Raji (cell line): ENCODE measurements at regions not wholly inside any gene's neighbourhood (a gene's known extent, or its start where the extent isn't known, plus 50 kb on each side); places are given as distances from the start of the nearest gene placed in this dataset.

Experiments used
- POLR2A ChIP-seq: IDR thresholded peaks from 2 replicates; pipeline ENCODE4 v1.6.1; 2011; ENCODE audit warnings: low read depth, low read length, control low read depth; ENCODE audit not compliant: insufficient read depth

DNA sequence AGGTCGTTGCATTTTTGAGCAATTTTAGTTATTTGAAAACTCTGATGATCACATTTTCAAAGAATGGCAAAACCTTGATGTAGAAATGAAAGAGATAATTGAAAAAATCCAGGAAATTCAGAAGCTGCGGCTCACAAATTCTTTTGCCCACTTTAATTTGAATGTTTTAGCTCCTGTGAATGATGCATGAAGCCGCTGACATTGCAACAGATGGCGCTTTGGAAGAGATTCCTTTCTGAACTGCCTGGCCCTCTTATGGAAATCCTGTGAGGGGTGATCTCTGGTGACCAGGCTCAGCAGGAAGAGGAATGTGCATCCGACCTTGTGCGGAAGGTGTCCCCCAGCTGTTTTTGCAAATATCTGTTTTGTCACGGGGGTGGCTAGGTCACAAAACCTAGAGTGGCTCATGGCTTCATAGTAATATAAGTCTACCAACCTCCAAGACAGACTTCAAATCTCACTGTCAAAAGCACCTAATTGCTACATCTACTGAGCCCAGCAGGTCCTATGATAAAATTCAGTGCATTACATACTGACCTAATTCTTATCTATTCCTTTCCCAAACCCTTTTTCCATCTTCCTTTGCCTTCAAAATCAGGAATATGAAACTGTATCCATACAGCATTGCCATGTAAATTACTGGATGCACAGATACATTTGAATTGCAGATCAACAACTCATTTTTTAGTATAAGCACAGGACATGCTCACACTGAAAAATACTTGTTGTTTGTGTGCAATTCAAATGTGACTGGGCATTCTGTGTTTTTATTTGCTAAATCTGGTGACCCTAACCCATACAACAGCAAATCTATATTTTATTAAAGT, 412.7 kb downstream of the ETS1 start:
- TF ChIP-seq POLR2A: no peak

DNA sequence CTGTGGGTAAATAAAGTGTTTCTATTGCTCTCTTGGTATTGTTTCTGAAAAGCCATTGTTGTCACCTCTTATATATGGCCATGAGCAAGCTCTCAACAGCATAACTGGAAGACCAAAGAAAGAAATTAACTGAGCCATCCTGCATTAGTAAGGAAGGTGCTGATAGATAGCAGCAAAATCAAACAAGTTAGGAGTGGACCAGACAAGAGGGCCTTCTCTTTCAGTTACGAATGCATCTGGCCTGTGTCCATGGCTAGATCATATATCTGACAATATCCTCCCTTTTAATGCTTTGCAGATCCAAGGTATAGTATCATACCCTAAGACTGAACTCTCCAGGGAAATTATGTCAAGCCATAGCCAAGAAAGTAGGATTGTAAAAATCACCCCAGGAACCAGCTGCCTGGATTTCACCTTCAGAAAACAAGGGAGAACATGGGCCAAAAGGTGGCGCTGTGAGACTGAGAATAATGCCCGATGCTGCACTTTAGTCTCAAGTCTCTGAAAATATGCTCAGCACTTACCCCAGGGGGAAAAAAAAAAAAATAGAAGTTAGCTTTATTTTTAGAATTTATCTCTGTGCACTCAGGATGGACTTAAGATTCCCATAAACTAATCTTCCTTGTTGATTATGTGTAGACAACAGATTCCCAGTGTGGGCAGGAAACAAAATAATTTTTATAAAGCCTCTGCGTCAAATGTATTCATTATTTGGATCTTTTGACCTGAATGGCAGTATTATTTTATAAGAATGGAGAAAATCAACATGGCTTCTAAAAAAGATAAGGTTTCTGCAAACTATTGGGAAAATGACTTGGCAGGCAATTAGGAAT, 415.1 kb downstream of the ETS1 start:
- no peak for TF ChIP-seq POLR2A

DNA sequence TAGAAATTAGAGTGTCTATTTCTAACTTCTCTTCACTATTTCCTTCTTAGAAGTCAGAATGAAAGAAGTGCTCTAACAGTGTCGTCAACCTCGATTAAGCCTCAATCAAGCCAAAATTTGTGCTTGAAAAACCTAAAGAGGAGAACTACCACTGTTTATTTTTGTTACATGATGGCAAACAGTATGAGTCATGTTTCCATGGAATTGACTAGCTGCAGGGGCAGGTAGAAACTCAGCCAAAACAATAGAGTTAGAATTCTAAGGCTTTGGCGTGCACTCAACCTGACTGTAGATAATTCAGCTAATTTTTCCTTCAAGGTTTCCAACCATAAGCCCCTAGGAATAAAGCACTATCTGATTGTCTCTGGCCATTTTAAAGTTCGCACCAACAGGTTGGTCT, 415.9 kb downstream of the ETS1 start:
- no peak for TF ChIP-seq POLR2A

DNA sequence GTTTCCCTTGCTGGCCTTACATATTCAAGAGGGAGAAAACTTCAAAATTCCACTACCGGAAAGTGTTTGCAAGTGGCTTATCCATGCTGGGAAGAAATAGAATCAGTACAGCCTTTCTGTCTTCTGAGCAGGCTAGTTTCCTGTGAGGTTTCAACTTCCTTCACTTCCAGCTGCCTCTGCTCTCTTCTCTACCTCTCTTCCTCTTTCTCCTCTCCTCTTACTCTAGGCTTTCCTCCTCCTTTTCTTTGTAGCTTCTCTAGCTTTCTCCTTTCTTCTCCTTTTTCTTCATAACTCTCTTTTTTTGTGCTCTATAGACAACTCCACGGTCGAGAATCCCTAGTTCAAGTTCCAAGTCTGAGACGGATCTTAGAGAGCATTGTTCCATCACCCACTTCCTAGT, 421.8 kb downstream of the ETS1 start:
- no peak for TF ChIP-seq POLR2A

DNA sequence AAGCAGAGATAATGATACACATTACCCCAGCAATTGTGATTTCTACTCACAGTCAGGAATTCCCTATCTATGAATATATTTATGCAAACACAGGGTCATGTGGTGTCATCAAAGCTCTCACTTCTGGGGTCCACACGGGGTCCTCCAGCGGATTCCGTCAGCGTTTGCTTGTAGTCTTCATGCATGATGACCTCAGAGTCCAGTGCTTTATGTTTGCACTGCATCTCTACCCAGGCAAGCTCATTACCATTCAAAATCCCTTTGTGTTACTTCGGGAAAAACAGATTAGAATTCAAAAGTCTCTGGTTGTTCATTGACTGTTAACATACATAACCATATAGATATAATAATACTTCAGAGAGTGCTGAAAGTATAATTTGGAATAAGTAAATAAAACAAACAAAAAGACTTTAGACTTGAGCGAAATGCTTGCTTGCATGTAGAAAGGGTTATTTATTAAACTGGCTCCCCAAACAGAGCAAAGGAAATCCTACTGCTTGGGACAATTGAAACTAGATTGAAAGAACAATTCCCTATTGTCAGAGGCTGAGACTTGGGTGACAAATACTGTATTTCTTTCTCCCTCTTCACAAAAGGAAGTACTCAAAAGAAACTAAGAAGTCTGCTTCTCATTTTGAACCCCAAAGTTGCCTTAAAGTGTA, 423.1 kb downstream of the ETS1 start:
- no peak for TF ChIP-seq POLR2A

DNA sequence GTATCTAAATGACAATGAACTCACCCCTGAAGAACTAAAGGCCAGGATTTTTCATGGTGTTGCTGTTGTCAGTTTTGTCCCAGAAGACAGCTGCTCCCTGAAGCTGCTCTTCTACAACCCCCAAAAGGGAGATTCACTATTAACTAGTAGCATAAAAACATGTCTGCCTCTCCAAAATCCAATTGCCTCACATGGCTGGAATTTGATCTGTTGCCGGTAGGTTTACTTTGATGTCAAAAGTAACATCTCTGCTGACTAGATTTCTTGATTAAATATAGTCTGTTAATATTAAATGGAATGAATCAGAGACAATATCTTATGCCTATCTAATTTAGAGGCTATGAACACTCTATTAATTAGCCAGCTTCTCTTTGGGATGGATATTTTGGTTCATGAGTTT, 425.4 kb downstream of the ETS1 start:
- no peak for TF ChIP-seq POLR2A

DNA sequence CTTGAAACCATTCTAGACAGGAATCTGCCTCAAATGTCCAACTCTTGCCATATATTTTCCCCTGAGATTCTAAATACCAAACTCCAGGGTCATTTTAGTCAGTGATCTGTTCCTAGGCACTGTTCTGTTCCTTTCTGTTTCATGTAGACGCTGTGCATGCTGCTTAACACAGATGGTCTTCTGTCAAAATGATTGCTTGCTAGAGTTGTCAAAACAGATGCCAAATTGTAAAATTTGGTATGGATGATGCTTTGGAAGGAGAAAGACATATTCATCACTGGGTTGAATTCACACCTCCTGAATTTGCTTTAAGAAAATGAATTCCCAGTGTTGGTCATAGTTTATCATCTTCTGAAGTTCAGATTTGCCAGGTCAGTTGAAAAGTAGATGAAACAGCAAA, 425.9 kb downstream of the ETS1 start:
- TF ChIP-seq POLR2A: no peak

DNA sequence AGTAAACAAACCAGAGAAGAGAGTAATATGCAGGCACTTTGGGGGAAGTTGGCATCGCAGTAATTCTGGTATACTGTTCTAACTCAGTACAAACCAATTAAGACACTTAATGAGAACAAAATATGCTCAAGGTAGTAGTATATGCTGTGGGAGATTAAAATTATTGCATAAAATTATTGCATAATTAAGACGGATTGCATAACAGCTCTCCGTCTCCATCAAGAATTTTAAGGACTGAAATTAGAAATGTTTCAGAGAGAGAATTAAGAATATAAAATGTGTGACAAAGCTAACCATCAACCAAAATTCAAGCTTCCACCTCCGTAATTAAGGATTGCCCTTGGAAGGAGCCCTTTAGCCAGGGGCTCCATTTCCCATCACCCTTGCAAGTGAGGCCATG, 428.5 kb downstream of the ETS1 start:
- TF ChIP-seq POLR2A: no peak

DNA sequence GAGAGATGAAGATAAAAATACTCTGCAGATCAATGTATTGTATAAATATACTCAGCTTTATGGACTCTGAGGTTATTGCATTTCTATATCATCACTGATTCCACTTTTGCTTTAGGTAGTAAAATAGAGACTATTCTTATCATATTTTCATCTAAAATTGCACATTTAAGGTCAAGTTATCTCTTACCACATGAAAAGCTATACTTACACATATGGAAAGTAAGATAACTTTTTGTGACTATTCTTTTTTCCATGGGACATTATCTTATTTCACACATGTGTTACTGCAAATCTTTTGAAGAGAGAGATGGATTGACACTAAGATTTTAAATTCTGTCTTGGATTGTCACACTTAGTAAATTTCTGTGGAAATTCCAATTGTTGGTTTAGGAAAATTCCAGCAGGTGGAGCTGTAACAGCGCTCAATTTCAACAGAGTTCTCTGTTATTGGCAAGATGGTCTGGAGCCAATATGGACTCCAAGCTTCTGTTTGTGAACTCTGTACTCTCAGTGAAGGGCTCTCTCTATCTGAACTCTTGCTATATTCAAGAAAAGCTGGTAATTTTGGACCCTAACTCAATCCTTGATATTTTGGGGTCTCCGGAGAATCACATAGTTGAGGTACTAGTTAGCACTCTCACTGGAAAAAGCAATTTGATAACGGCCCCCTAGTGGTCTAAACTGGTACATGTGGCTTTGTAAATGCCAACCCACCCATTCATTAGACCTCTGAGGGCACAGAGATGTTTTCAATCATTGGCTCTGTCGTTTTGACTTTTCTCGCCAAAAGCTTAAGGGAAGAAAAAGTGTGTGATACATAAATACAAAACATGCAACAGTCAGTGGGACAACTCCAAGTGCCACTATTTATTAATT, 429.7 kb downstream of the ETS1 start:
- no peak for TF ChIP-seq POLR2A

DNA sequence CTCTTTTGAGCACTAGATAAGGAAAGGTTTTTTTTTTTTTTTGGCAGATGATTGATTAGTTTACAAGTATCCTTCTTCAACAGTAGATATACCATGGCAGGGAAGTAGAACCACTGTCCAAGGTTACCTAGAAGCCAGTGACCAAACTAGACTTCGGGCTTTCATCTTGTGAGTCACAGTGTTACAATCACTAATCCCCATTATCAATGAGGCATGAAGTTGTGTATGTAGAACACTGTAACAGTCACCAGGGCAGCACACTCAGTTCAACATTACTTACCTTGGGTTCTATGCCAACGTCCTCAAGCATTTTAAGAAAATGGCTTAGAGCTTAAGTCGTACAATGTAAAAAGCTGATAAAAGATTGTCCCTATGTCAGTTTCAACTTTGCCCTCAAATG, 430.9 kb downstream of the ETS1 start:
- TF ChIP-seq POLR2A: no peak

DNA sequence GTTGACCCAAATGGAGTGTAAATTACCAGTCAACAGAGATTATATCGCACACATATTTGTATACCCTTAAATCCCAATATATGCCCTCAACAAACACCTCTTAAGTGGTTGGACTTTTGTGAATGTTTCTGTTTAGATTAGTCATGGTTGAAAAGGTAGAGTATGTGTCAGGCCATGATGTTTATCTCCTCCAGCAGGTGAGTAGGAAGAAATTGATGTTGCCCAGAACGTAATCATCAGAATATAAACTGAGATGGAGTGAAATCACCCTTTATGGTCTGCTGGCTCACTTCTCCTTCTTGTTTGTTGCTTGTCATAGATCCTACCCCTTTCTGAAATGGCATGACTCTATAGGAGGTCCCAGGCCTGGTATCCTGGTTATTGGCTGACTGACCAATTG, 431.8 kb downstream of the ETS1 start:
- no peak for TF ChIP-seq POLR2A

DNA sequence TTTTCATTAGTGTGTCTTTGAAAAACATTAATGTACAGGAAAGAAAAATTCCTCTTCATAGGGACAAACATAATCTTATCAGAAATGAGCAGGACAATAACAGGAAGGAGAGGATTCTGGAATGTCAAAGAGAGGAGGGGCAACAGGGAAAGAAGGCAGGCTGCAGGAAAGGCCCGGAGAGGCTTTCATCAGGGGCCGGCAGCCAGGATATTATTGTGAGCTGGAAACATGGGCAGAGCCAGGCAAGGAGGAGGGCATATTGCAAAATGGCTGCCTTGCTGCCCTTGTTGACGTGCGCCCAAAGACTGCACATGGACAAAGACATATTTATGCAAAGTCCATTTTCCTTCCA, 433.7 kb downstream of the ETS1 start:
- no peak for TF ChIP-seq POLR2A

DNA sequence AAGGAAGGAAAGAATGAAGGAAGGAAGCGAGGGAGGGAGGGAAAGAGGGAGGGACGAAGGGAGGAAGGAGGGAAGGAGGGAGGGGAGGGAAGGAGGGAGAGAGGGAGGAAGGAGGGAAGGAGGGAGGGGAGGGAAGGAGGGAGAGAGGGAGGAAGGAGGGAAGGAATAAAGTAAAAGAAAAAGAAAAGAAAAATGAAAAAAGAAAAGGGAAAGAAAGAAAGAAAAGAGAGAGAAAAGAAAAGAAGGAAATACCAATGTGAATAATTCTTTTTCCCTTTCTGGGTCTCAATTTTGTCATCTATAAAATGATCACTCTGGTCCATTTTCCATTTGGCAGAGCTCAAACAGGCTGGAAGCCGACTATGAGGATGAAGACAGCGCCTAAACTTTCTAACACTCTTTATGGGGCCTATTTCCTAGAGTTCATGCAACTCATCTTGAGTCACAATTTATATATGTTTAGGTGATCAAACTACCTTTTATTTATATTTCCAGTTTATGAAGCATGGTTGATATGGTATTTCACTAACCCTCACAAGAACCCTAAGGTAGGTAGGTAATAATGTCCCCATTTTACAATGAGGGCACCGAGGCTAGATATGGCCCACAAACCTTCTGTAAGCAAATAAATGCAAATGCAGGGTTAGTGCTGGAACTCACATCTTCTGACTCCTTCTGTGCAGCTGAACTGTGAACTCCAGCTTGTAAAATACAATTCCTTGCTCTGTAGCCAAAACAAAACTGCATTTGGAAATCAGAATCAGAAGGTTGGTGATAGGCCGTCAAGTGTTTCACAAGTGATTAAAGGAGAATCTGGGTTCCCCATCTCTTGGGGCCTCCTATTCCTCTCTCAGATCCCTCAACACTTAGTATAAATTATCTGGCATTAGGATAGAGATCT, 434.3 kb downstream of the ETS1 start:
- no peak for TF ChIP-seq POLR2A

DNA sequence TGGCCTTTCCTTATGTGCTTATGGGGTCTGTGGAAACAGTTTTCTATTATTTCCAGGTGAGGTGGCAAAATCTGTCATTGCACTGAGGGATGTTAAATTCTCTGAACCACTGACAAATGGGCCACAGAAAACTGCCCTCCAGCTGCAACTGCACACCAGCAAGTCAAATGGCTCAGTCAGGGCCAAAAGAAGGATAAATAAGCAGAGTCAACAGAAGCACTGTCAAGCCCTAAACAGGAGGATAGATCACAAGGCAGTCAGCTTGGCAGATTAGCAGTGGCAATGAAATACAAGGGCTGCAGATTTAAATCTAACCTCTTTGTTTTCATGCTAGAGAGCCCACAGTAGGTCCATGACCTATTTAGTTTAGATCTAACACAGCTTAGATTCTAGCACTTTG, 435.6 kb downstream of the ETS1 start:
- no peak for TF ChIP-seq POLR2A
